CD4-positive, alpha-beta T cell (primary cell): ENCODE measurements at regions not wholly inside any gene's neighbourhood (a gene's known extent, or its start where the extent isn't known, plus 50 kb on each side); places are given as distances from the start of the nearest gene placed in this dataset.

Experiments used
- ATAC-seq: fragments of 200-7000 bp; cut with Tn5 transposase; one replicate; pipeline ENCODE4 v1.10.0; 2022; ENCODE audit warnings: mild to moderate bottlenecking; ENCODE audit not compliant: poor library complexity
- CTCF ChIA-PET: fragments of 350-600 bp; sonication (Branson Sonifier 250); formaldehyde crosslinking; loops from one replicate; lab custom pipeline; 2021; ENCODE audit warnings: antibody characterized with exemption, inconsistent platforms; lab: Charles Lee
- POLR2A ChIA-PET: fragments of 350-600 bp; sonication (Branson Sonifier 250); formaldehyde crosslinking; loops from one replicate; lab custom pipeline; 2021; ENCODE audit warnings: antibody characterized with exemption, inconsistent platforms; lab: Charles Lee
- DNase-seq, 14 experiments: peaks; one replicate each; pipeline ENCODE4 v3.0.0-alpha.2; 2013 to 2020; ENCODE audit warnings: mixed read lengths in 2 of 14
- H3K27ac ChIP-seq, 2 donors: one replicate each; pipeline versions ENCODE4 v1.5.1 to v1.7.0; 2013; ENCODE audit warnings: low read length in 2 of 2, low read depth in 1 of 2, mild to moderate bottlenecking in 1 of 2
- H3K27me3 ChIP-seq, 2 experiments: 1 replicate in 1 of 2; 2 replicates in 1 of 2; pipeline versions ENCODE4 v1.6.1 to v1.7.0; 2013; ENCODE audit warnings: low read length in 2 of 2, control low read depth in 1 of 2, mild to moderate bottlenecking in 1 of 2, moderate library complexity in 1 of 2; ENCODE audit not compliant: insufficient read depth in 2 of 2, control insufficient read depth in 1 of 2
- H3K36me3 ChIP-seq: one replicate; pipeline ENCODE4 v1.6.1; 2013; ENCODE audit warnings: low read length, control low read depth; ENCODE audit not compliant: insufficient read depth
- H3K4me1 ChIP-seq: one replicate; pipeline ENCODE4 v1.6.1; 2013; ENCODE audit warnings: low read length, control low read depth; ENCODE audit not compliant: insufficient read depth
- H3K4me3 ChIP-seq: one replicate; pipeline ENCODE4 v1.5.1; 2013; ENCODE audit warnings: mild to moderate bottlenecking, low read length, moderate library complexity
- H3K9me3 ChIP-seq, 2 experiments: 1 replicate in 1 of 2; 2 replicates in 1 of 2; pipeline versions ENCODE4 v1.6.1 to v1.7.0; 2013; ENCODE audit warnings: low read length in 2 of 2, mild to moderate bottlenecking in 2 of 2, control low read depth in 1 of 2, moderate library complexity in 1 of 2; ENCODE audit not compliant: control insufficient read depth in 1 of 2, insufficient read depth in 1 of 2
- H3K27ac Mint-ChIP-seq: one replicate; pipeline ENCODE4 v1.8.0; 2020; ENCODE audit warnings: mixed read lengths
- H3K27me3 Mint-ChIP-seq: one replicate; pipeline ENCODE4 v1.8.0; 2021; ENCODE audit warnings: mixed read lengths
- H3K36me3 Mint-ChIP-seq: one replicate; pipeline ENCODE4 v1.8.0; 2021; ENCODE audit warnings: low read depth, mixed read lengths
- H3K4me1 Mint-ChIP-seq: one replicate; pipeline ENCODE4 v1.8.0; 2021; ENCODE audit warnings: low read depth, mixed read lengths
- H3K4me3 Mint-ChIP-seq: one replicate; pipeline ENCODE4 v1.8.0; 2020; ENCODE audit warnings: mild to moderate bottlenecking, mixed read lengths
- H3K9me3 Mint-ChIP-seq: one replicate; pipeline ENCODE4 v1.8.0; 2020; ENCODE audit warnings: mixed read lengths
- intact Hi-C, 2 experiments: fragments of 100-400 bp; cut with DNase I in 1 of 2; cut with micrococcal nuclease in 1 of 2; formaldehyde crosslinking; loops; one replicate each; pipeline versions ENCODE4 v1.15.1 to v1.9.0; 2023 to 2025; cut with DNase I, micrococcal nuclease
- TF ChIP-seq, protein P1 (sequence below): fragments of 200-600 bp; IDR thresholded peaks from one replicate; pipeline ENCODE4 v1.8.0; 2022; ENCODE audit warnings: antibody characterized with exemption, mild to moderate bottlenecking

- DNase-seq (no peak), ATAC-seq (no peak)
- intact Hi-C loops: no loop called here
- no peaks in the 10 kb centered on the region for H3K9me3 ChIP-seq
- no peak overlapping the region for H3K4me3 Mint-ChIP-seq
- H3K27ac Mint-ChIP-seq: no peak overlapping the region
- no peaks in the 10 kb centered on the region for H3K36me3 Mint-ChIP-seq
- CTCF ChIA-PET: no interaction called here
- H3K4me1 Mint-ChIP-seq: no peaks in the 10 kb centered on the region
- H3K4me3 ChIP-seq: no peak overlapping the region
- no peaks in the 10 kb centered on the region for H3K9me3 Mint-ChIP-seq
- H3K36me3 ChIP-seq: no peaks in the 10 kb centered on the region
- no peaks in the 10 kb centered on the region for H3K27me3 Mint-ChIP-seq
- H3K4me1 ChIP-seq: no peaks in the 10 kb centered on the region
- POLR2A ChIA-PET: no interaction called here
- H3K27me3 ChIP-seq: no peaks in the 10 kb centered on the region
- H3K27ac ChIP-seq: no peak overlapping the region
- TF ChIP-seq, protein P1, sequence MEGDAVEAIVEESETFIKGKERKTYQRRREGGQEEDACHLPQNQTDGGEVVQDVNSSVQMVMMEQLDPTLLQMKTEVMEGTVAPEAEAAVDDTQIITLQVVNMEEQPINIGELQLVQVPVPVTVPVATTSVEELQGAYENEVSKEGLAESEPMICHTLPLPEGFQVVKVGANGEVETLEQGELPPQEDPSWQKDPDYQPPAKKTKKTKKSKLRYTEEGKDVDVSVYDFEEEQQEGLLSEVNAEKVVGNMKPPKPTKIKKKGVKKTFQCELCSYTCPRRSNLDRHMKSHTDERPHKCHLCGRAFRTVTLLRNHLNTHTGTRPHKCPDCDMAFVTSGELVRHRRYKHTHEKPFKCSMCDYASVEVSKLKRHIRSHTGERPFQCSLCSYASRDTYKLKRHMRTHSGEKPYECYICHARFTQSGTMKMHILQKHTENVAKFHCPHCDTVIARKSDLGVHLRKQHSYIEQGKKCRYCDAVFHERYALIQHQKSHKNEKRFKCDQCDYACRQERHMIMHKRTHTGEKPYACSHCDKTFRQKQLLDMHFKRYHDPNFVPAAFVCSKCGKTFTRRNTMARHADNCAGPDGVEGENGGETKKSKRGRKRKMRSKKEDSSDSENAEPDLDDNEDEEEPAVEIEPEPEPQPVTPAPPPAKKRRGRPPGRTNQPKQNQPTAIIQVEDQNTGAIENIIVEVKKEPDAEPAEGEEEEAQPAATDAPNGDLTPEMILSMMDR: no peak
These were observed 110.6 kb upstream of the TENT5A start for GRCh38 chr6:81863123-81863522.

GRCh38 chr6:81861281-81861680 lies 108.8 kb upstream of the TENT5A start:
- intact Hi-C loops: no loop called here
- no peaks in the 10 kb centered on the region for H3K27me3 ChIP-seq
- Mint-ChIP-seq H3K36me3 (no peaks in the 10 kb centered on the region), H3K9me3 (no peaks in the 10 kb centered on the region), H3K27me3 (no peaks in the 10 kb centered on the region), H3K27ac (no peak overlapping the region), H3K4me1 (no peaks in the 10 kb centered on the region), H3K4me3 (no peak overlapping the region)
- H3K36me3 ChIP-seq: no peaks in the 10 kb centered on the region
- H3K27ac ChIP-seq: no peak overlapping the region
- no peaks in the 10 kb centered on the region for H3K9me3 ChIP-seq
- ChIA-PET POLR2A (no interaction called here), CTCF (no interaction called here)
- H3K4me1 ChIP-seq: no peaks in the 10 kb centered on the region
- ATAC-seq (no peak), DNase-seq (no peak)
- TF ChIP-seq, protein P1: no peak
- no peak overlapping the region for H3K4me3 ChIP-seq

DNA sequence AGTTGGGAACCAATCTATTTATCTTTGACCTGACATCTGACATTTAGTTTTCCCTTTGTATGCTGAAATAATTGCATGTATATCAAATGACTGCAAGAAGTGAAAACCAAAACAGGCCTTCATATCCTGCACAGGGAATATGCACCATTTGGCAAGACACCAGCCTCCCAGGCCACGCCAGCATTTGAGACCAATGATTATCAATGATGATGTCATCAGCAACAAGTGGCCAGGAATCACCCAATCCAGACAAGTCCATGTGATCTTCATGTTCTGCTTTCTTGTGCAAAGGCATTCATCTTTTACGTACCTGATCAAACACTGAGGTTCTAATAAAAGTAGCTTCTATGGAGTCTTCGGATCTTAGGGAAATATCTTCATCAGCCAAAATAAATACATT lies 107.4 kb upstream of the TENT5A start:
- H3K4me1 ChIP-seq: no peaks in the 10 kb centered on the region
- TF ChIP-seq, protein P1: no peak
- H3K9me3 ChIP-seq: no peaks in the 10 kb centered on the region
- POLR2A ChIA-PET: no interaction called here
- no peaks in the 10 kb centered on the region for H3K9me3 Mint-ChIP-seq
- DNase-seq (no peak), ATAC-seq (no peak)
- H3K27me3 ChIP-seq: no peaks in the 10 kb centered on the region
- no peaks in the 10 kb centered on the region for H3K36me3 ChIP-seq
- no peak overlapping the region for H3K4me3 Mint-ChIP-seq
- no peak overlapping the region for H3K27ac Mint-ChIP-seq
- no peaks in the 10 kb centered on the region for H3K4me1 Mint-ChIP-seq
- intact Hi-C loops: no loop called here
- H3K27ac ChIP-seq: no peak overlapping the region
- no peaks in the 10 kb centered on the region for H3K27me3 Mint-ChIP-seq
- H3K4me3 ChIP-seq: no peak overlapping the region
- CTCF ChIA-PET: no interaction called here
- no peaks in the 10 kb centered on the region for H3K36me3 Mint-ChIP-seq
